SU-DHL-6 (cell line): ENCODE measurements at regions not wholly inside any gene's neighbourhood (a gene's known extent, or its start where the extent isn't known, plus 50 kb on each side); places are given as distances from the start of the nearest gene placed in this dataset.

ENCODE experiments used
- CTCF ChIP-seq: fragments of 200-600 bp; sonication (generic); IDR thresholded peaks from one replicate; pipeline ENCODE4 v1.5.1; 2017; ENCODE audit warnings: antibody characterized with exemption, mild to moderate bottlenecking, low read length, moderate library complexity; ENCODE audit not compliant: insufficient read depth, poor library complexity, severe bottlenecking
- EZH2phosphoT487 ChIP-seq: fragments of 200-600 bp; sonication (generic), shearing (Covaris generic); conservative IDR thresholded peaks from 2 replicates; pipeline ENCODE4 v1.6.1; 2018; ENCODE audit warnings: mild to moderate bottlenecking, antibody characterized with exemption, low read length, moderate library complexity, mixed read lengths

DNA sequence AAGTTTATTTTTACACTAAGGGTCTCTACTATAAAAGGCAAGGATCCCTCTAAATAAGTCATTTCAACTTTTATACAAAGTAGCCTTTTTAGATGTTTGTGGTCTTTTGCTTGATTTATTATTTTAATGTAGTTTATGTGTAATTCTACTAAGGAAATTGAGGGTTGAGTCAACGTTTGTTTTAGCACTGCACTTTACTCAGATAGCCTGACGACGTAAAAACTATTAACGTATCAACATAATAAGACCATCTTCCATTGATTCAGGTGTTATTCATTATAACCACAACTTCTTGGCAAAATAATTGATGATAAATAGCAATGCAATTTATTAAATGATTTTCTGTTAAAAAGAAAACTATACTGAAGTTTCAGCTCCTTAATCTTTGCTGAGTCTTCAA is 1103.6 kb upstream of the ACVR2A start:
- TF ChIP-seq CTCF (no peak), EZH2phosphoT487 (no peak)
